ENCODE measurements at regions not wholly inside any gene's neighbourhood (a gene's known extent, or its start where the extent isn't known, plus 50 kb on each side); places are given as distances from the start of the nearest gene placed in this dataset.

DNA sequence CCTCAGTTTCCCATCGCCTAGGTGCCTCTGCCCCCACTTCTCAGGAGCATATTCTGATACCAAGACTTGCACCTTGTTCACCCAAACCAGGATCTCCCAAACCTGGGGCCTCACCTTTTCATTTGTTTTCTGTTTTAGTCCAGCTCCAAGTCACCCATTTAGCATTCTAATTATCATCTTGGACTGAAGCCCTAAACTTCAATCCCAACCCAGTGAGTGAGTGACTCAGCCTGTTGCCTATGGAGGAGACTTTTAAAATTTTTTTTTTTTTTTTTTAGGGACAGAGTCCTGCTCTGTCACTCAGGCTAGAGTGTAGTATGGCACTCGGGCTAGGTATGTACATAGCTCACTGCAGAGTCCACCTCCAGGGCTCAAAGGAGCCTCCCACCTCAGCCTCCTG, 378.9 kb upstream of the AUTS2 start:
- Histone ChIP-seq H2BK5ac (ENCODE audit: low read depth, low read length, poor library complexity, severe bottlenecking) (no peak overlapping the region), H3K4me3 (ENCODE audit: insufficient read depth, low read depth, low read length) (no peak overlapping the region), H3K27me3 (ENCODE audit: control insufficient read depth, insufficient read depth, low read length) (no peaks in the 10 kb centered on the region), H3K4me2 (ENCODE audit: low read depth, low read length) (no peak overlapping the region), H3K23ac (ENCODE audit: low read depth, low read length) (no peak overlapping the region), H3K79me1 (ENCODE audit: low read depth in 1 of 2, low read length in 2 of 2) (no peaks in the 10 kb centered on the region), H4K20me1 (ENCODE audit: insufficient read depth, low read length) (no peaks in the 10 kb centered on the region), H2AK9ac (replicated peaks; ENCODE audit: low read depth, low read length, poor library complexity) (no peak overlapping the region), H2BK15ac (ENCODE audit: low read depth, low read length) (no peak overlapping the region), H3K9me1 (ENCODE audit: insufficient read depth, low read length) (no peaks in the 10 kb centered on the region), H3K27ac (ENCODE audit: insufficient read depth, low read length) (no peak overlapping the region), H2AFZ (replicated peaks; ENCODE audit: low read length, poor library complexity) (no peak overlapping the region), H3K18ac (ENCODE audit: low read depth, low read length) (no peak overlapping the region), H4K8ac (ENCODE audit: low read depth in 2 of 2, low read length in 2 of 2) (no peak overlapping the region), H3K14ac (replicated peaks; ENCODE audit: low read depth, low read length) (no peak overlapping the region), H3K9me3 (ENCODE audit: control insufficient read depth, insufficient read depth, low read length) (peaks cover 15% of the 10 kb centered on the region), H3K9ac (ENCODE audit: low read depth, low read length) (no peak overlapping the region), H3K4ac (ENCODE audit: low read depth, low read length) (no peak overlapping the region), H2AK5ac (ENCODE audit: low read depth, low read length) (no peak overlapping the region), H2BK120ac (ENCODE audit: low read depth, low read length) (no peak overlapping the region), H3K36me3 (ENCODE audit: control insufficient read depth, insufficient read depth, low read length) (no peaks in the 10 kb centered on the region), H2BK20ac (ENCODE audit: low read depth, low read length) (no peak overlapping the region), H4K91ac (ENCODE audit: insufficient read depth, low read depth, low read length) (no peak overlapping the region), H4K5ac (ENCODE audit: low read depth, low read length) (no peak overlapping the region), H3K56ac (ENCODE audit: extremely low read depth, insufficient read depth, low read length) (no peak overlapping the region), H3K4me1 (ENCODE audit: control insufficient read depth, insufficient read depth, low read length) (no peaks in the 10 kb centered on the region)
- DNase-seq, result no peak
- WGBS, 2 experiments (ENCODE audit: extremely low coverage in 2 of 2, insufficient read length in 1 of 2), result no CpG with 5 or more reads among the region's 2 CpGs
- TF ChIP-seq MAFK (IDR thresholded peaks at IDR 0.05; ENCODE audit: low read depth, low read length), result no peak
- no peak for TF ChIP-seq POLR2A (IDR thresholded peaks at IDR 0.05; ENCODE audit: low read depth, low read length)
- TF ChIP-seq RAD21 (IDR thresholded peaks at IDR 0.05; ENCODE audit: low read length), result no peak
- no peak for TF ChIP-seq RCOR1 (IDR thresholded peaks at IDR 0.05; ENCODE audit: insufficient replicate concordance, low read length)
- TF ChIP-seq NFE2L2 (IDR thresholded peaks at IDR 0.05; ENCODE audit: low read depth, low read length), result no peak
- TF ChIP-seq RFX5 (IDR thresholded peaks at IDR 0.05; ENCODE audit: low read depth, low read length), result no peak
- TF ChIP-seq FOS (IDR thresholded peaks at IDR 0.05; ENCODE audit: low read depth, low read length), result no peak
- no peak for TF ChIP-seq BHLHE40 (IDR thresholded peaks at IDR 0.05; ENCODE audit: low read depth, low read length)
- TF ChIP-seq, protein P1, sequence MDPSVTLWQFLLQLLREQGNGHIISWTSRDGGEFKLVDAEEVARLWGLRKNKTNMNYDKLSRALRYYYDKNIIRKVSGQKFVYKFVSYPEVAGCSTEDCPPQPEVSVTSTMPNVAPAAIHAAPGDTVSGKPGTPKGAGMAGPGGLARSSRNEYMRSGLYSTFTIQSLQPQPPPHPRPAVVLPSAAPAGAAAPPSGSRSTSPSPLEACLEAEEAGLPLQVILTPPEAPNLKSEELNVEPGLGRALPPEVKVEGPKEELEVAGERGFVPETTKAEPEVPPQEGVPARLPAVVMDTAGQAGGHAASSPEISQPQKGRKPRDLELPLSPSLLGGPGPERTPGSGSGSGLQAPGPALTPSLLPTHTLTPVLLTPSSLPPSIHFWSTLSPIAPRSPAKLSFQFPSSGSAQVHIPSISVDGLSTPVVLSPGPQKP (IDR thresholded peaks at IDR 0.05; ENCODE audit: borderline replicate concordance, low read depth, low read length), result no peak
- TF ChIP-seq CHD1 (IDR thresholded peaks at IDR 0.05; ENCODE audit: low read depth, low read length), result no peak
- TF ChIP-seq, protein P2, sequence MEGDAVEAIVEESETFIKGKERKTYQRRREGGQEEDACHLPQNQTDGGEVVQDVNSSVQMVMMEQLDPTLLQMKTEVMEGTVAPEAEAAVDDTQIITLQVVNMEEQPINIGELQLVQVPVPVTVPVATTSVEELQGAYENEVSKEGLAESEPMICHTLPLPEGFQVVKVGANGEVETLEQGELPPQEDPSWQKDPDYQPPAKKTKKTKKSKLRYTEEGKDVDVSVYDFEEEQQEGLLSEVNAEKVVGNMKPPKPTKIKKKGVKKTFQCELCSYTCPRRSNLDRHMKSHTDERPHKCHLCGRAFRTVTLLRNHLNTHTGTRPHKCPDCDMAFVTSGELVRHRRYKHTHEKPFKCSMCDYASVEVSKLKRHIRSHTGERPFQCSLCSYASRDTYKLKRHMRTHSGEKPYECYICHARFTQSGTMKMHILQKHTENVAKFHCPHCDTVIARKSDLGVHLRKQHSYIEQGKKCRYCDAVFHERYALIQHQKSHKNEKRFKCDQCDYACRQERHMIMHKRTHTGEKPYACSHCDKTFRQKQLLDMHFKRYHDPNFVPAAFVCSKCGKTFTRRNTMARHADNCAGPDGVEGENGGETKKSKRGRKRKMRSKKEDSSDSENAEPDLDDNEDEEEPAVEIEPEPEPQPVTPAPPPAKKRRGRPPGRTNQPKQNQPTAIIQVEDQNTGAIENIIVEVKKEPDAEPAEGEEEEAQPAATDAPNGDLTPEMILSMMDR (conservative IDR thresholded peaks at IDR 0.05; ENCODE audit: low read depth, low read length), result no peak
- no peak for TF ChIP-seq MAZ (IDR thresholded peaks at IDR 0.05; ENCODE audit: borderline replicate concordance, low read depth, low read length)
- no peak for TF ChIP-seq CEBPB (IDR thresholded peaks at IDR 0.05; ENCODE audit: low read depth, low read length)
- TF ChIP-seq MXI1 (IDR thresholded peaks at IDR 0.05; ENCODE audit: borderline replicate concordance, low read depth, low read length), result no peak
- TF ChIP-seq, protein P3, sequence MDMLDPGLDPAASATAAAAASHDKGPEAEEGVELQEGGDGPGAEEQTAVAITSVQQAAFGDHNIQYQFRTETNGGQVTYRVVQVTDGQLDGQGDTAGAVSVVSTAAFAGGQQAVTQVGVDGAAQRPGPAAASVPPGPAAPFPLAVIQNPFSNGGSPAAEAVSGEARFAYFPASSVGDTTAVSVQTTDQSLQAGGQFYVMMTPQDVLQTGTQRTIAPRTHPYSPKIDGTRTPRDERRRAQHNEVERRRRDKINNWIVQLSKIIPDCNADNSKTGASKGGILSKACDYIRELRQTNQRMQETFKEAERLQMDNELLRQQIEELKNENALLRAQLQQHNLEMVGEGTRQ (IDR thresholded peaks at IDR 0.05; ENCODE audit: low read depth, low read length), result no peak
- no peak for TF ChIP-seq SMC3 (IDR thresholded peaks at IDR 0.05; ENCODE audit: low read depth, low read length)
- BruUV-seq (replicated peaks), result no TSS peak
- in situ Hi-C loops (cut with MboI; ENCODE audit: low sequenced_read_pairs), result no loop called here
- intact Hi-C loops (cut with micrococcal nuclease), result no loop called here
- dilution Hi-C loops (cut with HindIII; ENCODE audit: low sequenced_read_pairs, unreplicated experiment), result no loop called here
- ChIA-PET CTCF (no interaction called here), POLR2A (ENCODE audit: unreplicated experiment) (no interaction called here)
- no peak for ATAC-seq (ENCODE audit: low read depth)

All from IMR-90 (cell line).